ENCODE measurements at regions not wholly inside any gene's neighbourhood (a gene's known extent, or its start where the extent isn't known, plus 50 kb on each side); places are given as distances from the start of the nearest gene placed in this dataset.

- Histone ChIP-seq H3K9me3 (peaks cover 0 to 10% (median 0%) of the 10 kb centered on the region in 3 donors), H3K27ac (peak overlapping the region in 1 of 4 donors; percentile 8), H3K27me3 (no peaks in the 10 kb centered on the region), H3K36me3 (replicated peaks in 1 of 2; ENCODE audit: insufficient read depth in 1 of 2, low read depth in 2 of 2) (no peaks in the 10 kb centered on the region), H3K4me3 (no peak overlapping the region), H3K4me1 (peaks cover 10% of the 10 kb centered on the region)
- WGBS, 2 donors, result 69 to 78% methylated on average over 9 of the region's 9 CpGs
- intact Hi-C loops (cut with DNase I), result no loop called here
- ATAC-seq (peak; percentile 64), DNase-seq (peak; percentile 29 to 45 (median 38))
- TF ChIP-seq CTCF (IDR thresholded peaks at IDR 0.05) (no peak), POLR2A (IDR thresholded peaks at IDR 0.05) (no peak)
These were observed 529.1 kb upstream of the CLINT1 start for GRCh38 chr5:158388021-158388420.

- ATAC-seq (peak; percentile 69), DNase-seq (peak in 1 of 4 donors; percentile 16)
- 61 to 62% methylated on average over 1 of the region's 1 CpG for WGBS, 2 donors
- Histone ChIP-seq H3K9me3 (peaks cover 0 to 10% (median 0%) of the 10 kb centered on the region in 3 donors), H3K4me3 (no peak overlapping the region), H3K27ac (peak overlapping the region in 1 of 4 donors; percentile 8), H3K27me3 (no peaks in the 10 kb centered on the region), H3K4me1 (peaks cover 5% of the 10 kb centered on the region), H3K36me3 (replicated peaks in 1 of 2; ENCODE audit: insufficient read depth in 1 of 2, low read depth in 2 of 2) (no peaks in the 10 kb centered on the region)
- intact Hi-C loops (cut with DNase I), result no loop called here
- TF ChIP-seq POLR2A (IDR thresholded peaks at IDR 0.05) (no peak), CTCF (IDR thresholded peaks at IDR 0.05) (no peak)
These were observed 528.6 kb upstream of the CLINT1 start for GRCh38 chr5:158387499-158387898.

- H3K27me3 ChIP-seq, result no peaks in the 10 kb centered on the region
- WGBS, 2 donors, result 74 to 75% methylated on average over 3 of the region's 3 CpGs
- no peaks in the 10 kb centered on the region for H3K36me3 ChIP-seq (replicated peaks in 1 of 2; ENCODE audit: insufficient read depth in 1 of 2, low read depth in 2 of 2)
- no peak for ATAC-seq
- no peak overlapping the region for H3K4me3 ChIP-seq
- no peak for TF ChIP-seq POLR2A (IDR thresholded peaks at IDR 0.05)
- no peak for TF ChIP-seq CTCF (IDR thresholded peaks at IDR 0.05)
- peaks cover 0 to 10% (median 0%) of the 10 kb centered on the region in 3 donors for H3K9me3 ChIP-seq
- no peak for DNase-seq
- H3K4me1 ChIP-seq, result no peaks in the 10 kb centered on the region
- intact Hi-C loops (cut with DNase I), result no loop called here
- H3K27ac ChIP-seq, result no peak overlapping the region
These were observed 527.0 kb upstream of the CLINT1 start for GRCh38 chr5:158385982-158386381.

GRCh38 chr5:158384535-158385481, 525.9 kb upstream of the CLINT1 start:
- Histone ChIP-seq H3K4me3 (no peak overlapping the region), H3K4me1 (no peaks in the 10 kb centered on the region), H3K36me3 (replicated peaks in 1 of 2; ENCODE audit: insufficient read depth in 1 of 2, low read depth in 2 of 2) (no peaks in the 10 kb centered on the region), H3K9me3 (peaks cover 0 to 10% (median 0%) of the 10 kb centered on the region in 3 donors), H3K27ac (peak overlapping the region in 1 of 4 donors; percentile 11), H3K27me3 (no peaks in the 10 kb centered on the region)
- intact Hi-C loops (cut with DNase I), result no loop called here
- 37 to 43% methylated on average over 1 of the region's 1 CpG for WGBS, 2 donors
- TF ChIP-seq POLR2A (IDR thresholded peaks at IDR 0.05) (no peak), CTCF (IDR thresholded peaks at IDR 0.05) (no peak)
- no peak for DNase-seq
- no peak for ATAC-seq
